ENCODE measurements at regions not wholly inside any gene's neighbourhood (a gene's known extent, or its start where the extent isn't known, plus 50 kb on each side); places are given as distances from the start of the nearest gene placed in this dataset.

- no peak overlapping the region for H3K4me3 ChIP-seq (ENCODE audit: control insufficient read depth, low read depth, low read length)
- DNase-seq (ENCODE audit: low read depth) = no peak
- TF ChIP-seq, protein P1, sequence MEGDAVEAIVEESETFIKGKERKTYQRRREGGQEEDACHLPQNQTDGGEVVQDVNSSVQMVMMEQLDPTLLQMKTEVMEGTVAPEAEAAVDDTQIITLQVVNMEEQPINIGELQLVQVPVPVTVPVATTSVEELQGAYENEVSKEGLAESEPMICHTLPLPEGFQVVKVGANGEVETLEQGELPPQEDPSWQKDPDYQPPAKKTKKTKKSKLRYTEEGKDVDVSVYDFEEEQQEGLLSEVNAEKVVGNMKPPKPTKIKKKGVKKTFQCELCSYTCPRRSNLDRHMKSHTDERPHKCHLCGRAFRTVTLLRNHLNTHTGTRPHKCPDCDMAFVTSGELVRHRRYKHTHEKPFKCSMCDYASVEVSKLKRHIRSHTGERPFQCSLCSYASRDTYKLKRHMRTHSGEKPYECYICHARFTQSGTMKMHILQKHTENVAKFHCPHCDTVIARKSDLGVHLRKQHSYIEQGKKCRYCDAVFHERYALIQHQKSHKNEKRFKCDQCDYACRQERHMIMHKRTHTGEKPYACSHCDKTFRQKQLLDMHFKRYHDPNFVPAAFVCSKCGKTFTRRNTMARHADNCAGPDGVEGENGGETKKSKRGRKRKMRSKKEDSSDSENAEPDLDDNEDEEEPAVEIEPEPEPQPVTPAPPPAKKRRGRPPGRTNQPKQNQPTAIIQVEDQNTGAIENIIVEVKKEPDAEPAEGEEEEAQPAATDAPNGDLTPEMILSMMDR (conservative IDR thresholded peaks at IDR 0.05; ENCODE audit: control insufficient read depth, insufficient read depth, low read depth, low read length) = no peak
These were observed 132.6 kb upstream of the MTHFD1L start for GRCh38 chr6:150732765-150733539.

GRCh38 chr6:150733726-150734125, 131.8 kb upstream of the MTHFD1L start:
- no peak overlapping the region for H3K4me3 ChIP-seq (ENCODE audit: control insufficient read depth, low read depth, low read length)
- TF ChIP-seq, protein P1 (conservative IDR thresholded peaks at IDR 0.05; ENCODE audit: control insufficient read depth, insufficient read depth, low read depth, low read length) = no peak
- no peak for DNase-seq (ENCODE audit: low read depth)

GRCh38 chr6:150734235-150734634, 131.3 kb upstream of the MTHFD1L start:
- DNase-seq (ENCODE audit: low read depth) = no peak
- H3K4me3 ChIP-seq (ENCODE audit: control insufficient read depth, low read depth, low read length) = no peak overlapping the region
- TF ChIP-seq, protein P1 (conservative IDR thresholded peaks at IDR 0.05; ENCODE audit: control insufficient read depth, insufficient read depth, low read depth, low read length) = no peak

DNA sequence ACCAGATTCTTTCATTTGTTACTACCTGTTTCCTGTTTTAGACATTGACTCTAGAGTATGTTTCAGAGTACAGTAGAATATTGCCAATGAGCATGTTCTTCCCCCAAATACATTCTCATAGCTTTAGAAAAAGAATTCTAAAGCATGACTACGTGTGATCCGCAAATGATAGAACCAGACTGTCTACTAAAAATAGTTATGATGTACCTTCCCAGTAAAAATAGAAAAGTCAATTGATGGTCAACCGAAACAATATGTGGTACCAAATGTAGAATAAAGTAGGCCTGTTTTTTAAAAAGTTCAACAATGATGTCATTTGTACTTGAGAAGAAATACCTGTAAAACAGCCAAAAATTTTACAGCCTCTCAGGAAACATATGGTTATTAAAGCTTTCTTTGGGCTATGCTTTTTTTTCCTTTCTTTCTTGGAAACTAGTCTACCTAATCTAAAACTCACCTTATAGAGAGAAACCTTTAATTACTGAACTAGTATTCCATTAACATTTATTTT, 130.1 kb upstream of the MTHFD1L start:
- TF ChIP-seq, protein P1 (conservative IDR thresholded peaks at IDR 0.05; ENCODE audit: control insufficient read depth, insufficient read depth, low read depth, low read length) = no peak
- DNase-seq (ENCODE audit: low read depth) = no peak
- no peak overlapping the region for H3K4me3 ChIP-seq (ENCODE audit: control insufficient read depth, low read depth, low read length)

DNA sequence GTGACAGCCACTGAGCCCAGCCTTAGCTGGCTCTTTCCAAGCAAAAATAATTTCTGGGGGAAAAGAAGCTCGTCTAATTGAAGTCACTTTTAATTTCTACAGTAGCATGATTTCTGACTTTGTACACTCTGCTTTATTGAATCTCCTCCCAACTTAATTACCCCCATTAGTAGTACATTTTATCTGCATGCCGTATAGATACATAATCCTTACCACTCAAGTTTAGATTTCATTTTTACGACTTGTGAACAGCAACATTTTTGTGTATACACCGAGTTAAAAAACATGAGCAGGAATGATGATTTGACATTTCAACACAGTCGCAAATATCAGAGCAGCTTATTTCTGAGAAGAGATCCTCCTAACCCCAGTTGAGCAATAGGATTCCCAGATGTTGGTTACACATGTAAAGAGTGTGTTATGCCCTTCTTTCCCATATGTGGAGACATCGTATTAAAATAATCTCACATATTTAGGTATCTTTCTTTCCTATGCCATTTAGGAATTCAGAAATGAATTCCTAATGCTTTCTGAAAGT, 127.3 kb upstream of the MTHFD1L start:
- no peak for DNase-seq (ENCODE audit: low read depth)
- no peak overlapping the region for H3K4me3 ChIP-seq (ENCODE audit: control insufficient read depth, low read depth, low read length)
- TF ChIP-seq, protein P1 (conservative IDR thresholded peaks at IDR 0.05; ENCODE audit: control insufficient read depth, insufficient read depth, low read depth, low read length) = no peak

DNA sequence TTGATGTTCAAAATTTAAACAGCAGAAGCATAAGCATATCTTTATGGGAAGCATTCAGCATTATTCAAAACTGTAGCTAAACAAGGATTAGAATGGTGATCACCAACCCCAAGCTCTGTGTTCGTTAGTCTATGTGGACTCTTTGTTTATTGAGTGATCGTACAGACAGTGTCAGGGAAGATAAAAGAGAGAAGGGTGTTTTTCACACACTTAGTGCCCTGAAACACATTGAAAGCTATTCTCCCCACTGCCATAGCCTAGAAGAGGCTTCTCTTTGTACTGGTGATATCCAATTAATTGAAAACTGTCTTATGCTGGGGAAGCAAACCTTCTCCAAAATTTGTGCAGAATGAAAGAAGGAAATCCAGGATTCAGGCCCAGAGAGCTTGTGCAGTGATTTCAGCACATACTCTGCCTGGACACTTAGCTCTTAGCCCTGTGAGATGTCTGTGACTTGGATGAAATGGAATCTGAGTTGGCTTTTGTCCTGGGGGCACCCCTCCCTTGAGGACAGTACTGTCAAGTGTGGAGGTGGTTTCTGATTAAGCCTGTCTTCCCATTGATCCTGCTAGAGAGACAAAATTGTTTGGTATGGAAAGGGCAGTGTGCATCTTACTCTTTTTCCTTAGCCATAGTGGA, 125.7 kb upstream of the MTHFD1L start:
- H3K4me3 ChIP-seq (ENCODE audit: control insufficient read depth, low read depth, low read length) = no peak overlapping the region
- TF ChIP-seq, protein P1 (conservative IDR thresholded peaks at IDR 0.05; ENCODE audit: control insufficient read depth, insufficient read depth, low read depth, low read length) = no peak
- no peak for DNase-seq (ENCODE audit: low read depth)

Measured in fibroblast of mammary gland (primary cell).